Adrenal gland (tissue), 9 donors: ENCODE measurements at regions not wholly inside any gene's neighbourhood (a gene's known extent, or its start where the extent isn't known, plus 50 kb on each side); places are given as distances from the start of the nearest gene placed in this dataset.

ENCODE experiments used
- DNase-seq, 7 donors: peaks; one replicate each; pipeline ENCODE4 v3.0.0-alpha.2; 2019 to 2020
- H3K27ac ChIP-seq, 5 donors: fragments of 200-600 bp; sonication (generic) in 4 of 5; 1 replicate in 3 of 5; 2 replicates in 2 of 5; pipeline versions ENCODE4 v1.5.1 to v1.8.0; 2016 to 2020; ENCODE audit warnings: mild to moderate bottlenecking in 1 of 5
- H3K27me3 ChIP-seq: fragments of 200-600 bp; 2 replicates; pipeline ENCODE4 v1.8.0; 2021
- H3K36me3 ChIP-seq, 2 donors: fragments of 200-600 bp; replicated peaks in 1 of 2; 1 replicate in 1 of 2; 2 replicates in 1 of 2; pipeline versions ENCODE4 v1.5.1 to v1.8.0; 2018 to 2022
- H3K4me1 ChIP-seq, 2 donors: fragments of 200-600 bp; replicated peaks in 1 of 2; 1 replicate in 1 of 2; 2 replicates in 1 of 2; pipeline versions ENCODE4 v1.5.1 to v1.8.0; 2018 to 2021
- H3K4me3 ChIP-seq, 4 donors: fragments of 200-600 bp; sonication (generic) in 3 of 4; one replicate each; pipeline ENCODE4 v1.5.1; 2016 to 2018
- H3K9me3 ChIP-seq, 3 donors: fragments of 200-600 bp; sonication (generic) in 1 of 3; replicated peaks in 1 of 3; 1 replicate in 2 of 3; 2 replicates in 1 of 3; pipeline versions ENCODE4 v1.5.1 to v1.8.0; 2016 to 2021
- CTCF ChIP-seq, 6 experiments: fragments of 450-650 bp in 4 of 6; fragments of 200-600 bp in 2 of 6; sonication (generic) in 1 of 6; IDR thresholded peaks; 1 replicate in 5 of 6; 2 replicates in 1 of 6; pipeline versions ENCODE4 v1.5.1 to v1.8.0; 2016 to 2021; ENCODE audit warnings: antibody characterized with exemption in 6 of 6, mild to moderate bottlenecking in 2 of 6, moderate library complexity in 1 of 6
- POLR2A ChIP-seq, 2 donors: fragments of 450-650 bp; IDR thresholded peaks; one replicate each; pipeline ENCODE4 v1.6.1; 2017; ENCODE audit warnings: antibody characterized with exemption in 2 of 2, mild to moderate bottlenecking in 2 of 2, moderate library complexity in 1 of 2
- WGBS, 4 donors: extraction: QIAGEN DNeasy Blood & Tissue Kit in 2 of 4; methylation state at CpG; one replicate each; pipeline versions ENCODE4 v1.1.5 to v1.1.7; 2013 to 2017; 5-methylcytosine and 5-hydroxymethylcytosine counted together
- intact Hi-C, 2 donors: fragments of 100-400 bp; cut with DNase I; formaldehyde crosslinking; loops; one replicate each; pipeline versions ENCODE4 v1.14.1 to v1.15.0; 2022 to 2023
- donor health status: healthy with polysubstance abuse.
- donor health status: Bipolar disorder and iron deficiency.
- donor health status: DM: yes; HTN: yes; CAD: no.
- donor health status: DM: no; HTN: no; CAD: no.
- donor health status: DM: no; HTN: no; CAD: no.

GRCh38 chr4:157818946-157819692 is 353.7 kb downstream of the GASK1B start:
- Histone ChIP-seq H3K4me3 (no peak overlapping the region), H3K27ac (no peak overlapping the region), H3K9me3 (no peaks in the 10 kb centered on the region), H3K27me3 (no peaks in the 10 kb centered on the region), H3K36me3 (no peaks in the 10 kb centered on the region), H3K4me1 (no peaks in the 10 kb centered on the region)
- intact Hi-C loops, result no loop called here
- WGBS, 4 donors, result 92 to 96% (median 94%) methylated on average over 13 to 20 of the region's 20 CpGs
- no peak for TF ChIP-seq POLR2A (IDR thresholded peaks at IDR 0.05)
- DNase-seq, result no peak

GRCh38 chr4:157810137-157810774 is 362.6 kb downstream of the GASK1B start:
- Histone ChIP-seq H3K4me3 (no peak overlapping the region), H3K27ac (no peak overlapping the region)

GRCh38 chr4:157808796-157809383 is 363.9 kb downstream of the GASK1B start:
- no peak for DNase-seq
- Histone ChIP-seq H3K27ac (no peak overlapping the region), H3K4me1 (no peaks in the 10 kb centered on the region), H3K4me3 (no peak overlapping the region), H3K27me3 (no peaks in the 10 kb centered on the region), H3K9me3 (no peaks in the 10 kb centered on the region), H3K36me3 (no peaks in the 10 kb centered on the region)
- 76 to 87% (median 81%) methylated on average over 6 of the region's 6 CpGs for WGBS, 4 donors
- TF ChIP-seq CTCF (IDR thresholded peaks at IDR 0.05), result no peak
- no peak for TF ChIP-seq POLR2A (IDR thresholded peaks at IDR 0.05)
- intact Hi-C loops, result no loop called here

More at GRCh38 chr4:157810137-157810774, 362.6 kb downstream of the GASK1B start:
- Histone ChIP-seq H3K4me1 (no peaks in the 10 kb centered on the region), H3K36me3 (no peaks in the 10 kb centered on the region), H3K9me3 (no peaks in the 10 kb centered on the region), H3K27me3 (no peaks in the 10 kb centered on the region)
- intact Hi-C loops, result no loop called here
- TF ChIP-seq CTCF (IDR thresholded peaks at IDR 0.05), result no peak
- no peak for TF ChIP-seq POLR2A (IDR thresholded peaks at IDR 0.05)
- no peak for DNase-seq

GRCh38 chr4:157806184-157806583 is 366.6 kb downstream of the GASK1B start:
- H3K4me3 ChIP-seq, result no peak overlapping the region
- no peak for DNase-seq
- H3K27me3 ChIP-seq, result no peaks in the 10 kb centered on the region
- 82 to 88% (median 86%) methylated on average over 2 of the region's 2 CpGs for WGBS, 4 donors
- no peaks in the 10 kb centered on the region for H3K4me1 ChIP-seq
- TF ChIP-seq CTCF (IDR thresholded peaks at IDR 0.05) (no peak), POLR2A (IDR thresholded peaks at IDR 0.05) (no peak)
- intact Hi-C loops, result no loop called here
- H3K27ac ChIP-seq, result no peak overlapping the region
- no peaks in the 10 kb centered on the region for H3K36me3 ChIP-seq
- H3K9me3 ChIP-seq, result no peaks in the 10 kb centered on the region
